ENCODE measurements at regions not wholly inside any gene's neighbourhood (a gene's known extent, or its start where the extent isn't known, plus 50 kb on each side); places are given as distances from the start of the nearest gene placed in this dataset.
"Not testable (repeated sequence)": the region's sequence is repeated elsewhere in the genome, so short reads cannot be mapped to it uniquely, and the experiment has no call there.

DNA sequence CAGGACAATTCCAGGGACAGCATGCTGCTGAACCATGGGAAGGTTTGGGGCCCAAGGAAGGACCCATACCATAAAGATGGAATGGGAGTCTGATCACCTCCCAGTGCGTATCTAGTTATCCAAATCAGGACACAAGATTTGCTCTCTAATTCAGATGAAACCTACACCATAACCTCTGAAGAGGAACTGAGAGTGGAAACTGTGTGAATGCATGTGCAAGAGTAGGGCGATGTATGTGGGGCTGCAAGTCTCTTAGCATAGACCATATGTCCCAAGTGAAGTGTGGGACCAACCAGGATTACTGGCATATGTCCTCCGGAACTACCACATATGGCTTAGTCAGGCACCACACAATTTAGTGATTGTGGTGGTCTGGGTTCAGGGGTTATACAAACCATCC lies 95.2 kb upstream of the RBMY1E start:
- H3K4me3 Mint-ChIP-seq; H3K27ac ChIP-seq (ENCODE audit: low read depth, low read length); H3K27me3 Mint-ChIP-seq; H3K36me3 ChIP-seq (ENCODE audit: control insufficient read depth in 2 of 3, insufficient read depth in 3 of 3, low read length in 3 of 3); intact Hi-C loops (cut with micrococcal nuclease); H3K9me3 Mint-ChIP-seq; H3K4me1 ChIP-seq (ENCODE audit: control insufficient read depth in 2 of 2, insufficient read depth in 2 of 2, low read length in 2 of 2); CTCF ChIA-PET; H3K4me1 Mint-ChIP-seq; H3K27ac Mint-ChIP-seq; ATAC-seq; H3K36me3 Mint-ChIP-seq; POLR2A ChIA-PET; H3K4me3 ChIP-seq (ENCODE audit: low read length); H3K27me3 ChIP-seq (ENCODE audit: control insufficient read depth in 2 of 2, insufficient read depth in 2 of 2, low read length in 2 of 2); DNase-seq; H3K9me3 ChIP-seq (ENCODE audit: control insufficient read depth in 2 of 3, low read length in 3 of 3): not testable (repeated sequence)

- H3K9me3 ChIP-seq (ENCODE audit: control insufficient read depth in 2 of 3, low read length in 3 of 3); H3K27me3 ChIP-seq (ENCODE audit: control insufficient read depth in 2 of 2, insufficient read depth in 2 of 2, low read length in 2 of 2); H3K4me3 ChIP-seq (ENCODE audit: low read length); H3K9me3 Mint-ChIP-seq; H3K27ac ChIP-seq (ENCODE audit: low read depth, low read length); ATAC-seq; H3K36me3 ChIP-seq (ENCODE audit: control insufficient read depth in 2 of 3, insufficient read depth in 3 of 3, low read length in 3 of 3); H3K4me3 Mint-ChIP-seq; H3K36me3 Mint-ChIP-seq; CTCF ChIA-PET; intact Hi-C loops (cut with micrococcal nuclease); H3K4me1 ChIP-seq (ENCODE audit: control insufficient read depth in 2 of 2, insufficient read depth in 2 of 2, low read length in 2 of 2); H3K27me3 Mint-ChIP-seq; DNase-seq; POLR2A ChIA-PET; H3K27ac Mint-ChIP-seq; H3K4me1 Mint-ChIP-seq: not testable (repeated sequence)
These were observed 83.3 kb upstream of the RBMY1E start for GRCh38 chrY:22001163-22001562.

GRCh38 chrY:21987222-21987621 lies 69.4 kb upstream of the RBMY1E start:
- H3K27ac ChIP-seq (ENCODE audit: low read depth, low read length); H3K36me3 ChIP-seq (ENCODE audit: control insufficient read depth in 2 of 3, insufficient read depth in 3 of 3, low read length in 3 of 3); intact Hi-C loops (cut with micrococcal nuclease); POLR2A ChIA-PET; H3K27me3 Mint-ChIP-seq; H3K4me1 ChIP-seq (ENCODE audit: control insufficient read depth in 2 of 2, insufficient read depth in 2 of 2, low read length in 2 of 2); H3K36me3 Mint-ChIP-seq; H3K27me3 ChIP-seq (ENCODE audit: control insufficient read depth in 2 of 2, insufficient read depth in 2 of 2, low read length in 2 of 2); CTCF ChIA-PET; H3K27ac Mint-ChIP-seq; H3K4me3 Mint-ChIP-seq; ATAC-seq; H3K4me1 Mint-ChIP-seq; DNase-seq; H3K9me3 ChIP-seq (ENCODE audit: control insufficient read depth in 2 of 3, low read length in 3 of 3); H3K4me3 ChIP-seq (ENCODE audit: low read length); H3K9me3 Mint-ChIP-seq: not testable (repeated sequence)

DNA sequence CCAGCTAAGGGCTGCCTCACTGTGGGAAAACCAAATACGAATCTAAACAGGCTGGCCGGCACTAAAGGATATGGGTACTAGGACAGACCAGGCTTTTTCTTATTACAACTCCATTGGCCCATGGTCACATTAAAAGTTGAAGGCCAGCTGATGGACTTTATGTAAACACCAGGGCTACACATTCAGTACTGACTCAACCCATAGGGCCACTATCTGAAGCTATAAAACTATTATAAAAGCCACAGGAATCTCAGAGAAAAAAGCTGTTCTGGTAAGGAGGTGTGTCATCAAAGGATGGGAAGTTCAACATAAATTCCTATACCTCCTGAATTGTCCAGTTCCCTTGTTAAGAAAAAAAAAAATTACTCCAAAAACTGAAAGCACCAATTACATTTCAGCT lies 63.1 kb upstream of the RBMY1E start:
- H3K36me3 Mint-ChIP-seq; H3K4me1 Mint-ChIP-seq; H3K9me3 ChIP-seq (ENCODE audit: control insufficient read depth in 2 of 3, low read length in 3 of 3); ATAC-seq; H3K4me1 ChIP-seq (ENCODE audit: control insufficient read depth in 2 of 2, insufficient read depth in 2 of 2, low read length in 2 of 2); H3K27ac ChIP-seq (ENCODE audit: low read depth, low read length); H3K9me3 Mint-ChIP-seq; H3K27me3 ChIP-seq (ENCODE audit: control insufficient read depth in 2 of 2, insufficient read depth in 2 of 2, low read length in 2 of 2); H3K4me3 Mint-ChIP-seq; CTCF ChIA-PET; H3K36me3 ChIP-seq (ENCODE audit: control insufficient read depth in 2 of 3, insufficient read depth in 3 of 3, low read length in 3 of 3); H3K4me3 ChIP-seq (ENCODE audit: low read length); H3K27me3 Mint-ChIP-seq; DNase-seq; H3K27ac Mint-ChIP-seq; POLR2A ChIA-PET; intact Hi-C loops (cut with micrococcal nuclease): not testable (repeated sequence)

DNA sequence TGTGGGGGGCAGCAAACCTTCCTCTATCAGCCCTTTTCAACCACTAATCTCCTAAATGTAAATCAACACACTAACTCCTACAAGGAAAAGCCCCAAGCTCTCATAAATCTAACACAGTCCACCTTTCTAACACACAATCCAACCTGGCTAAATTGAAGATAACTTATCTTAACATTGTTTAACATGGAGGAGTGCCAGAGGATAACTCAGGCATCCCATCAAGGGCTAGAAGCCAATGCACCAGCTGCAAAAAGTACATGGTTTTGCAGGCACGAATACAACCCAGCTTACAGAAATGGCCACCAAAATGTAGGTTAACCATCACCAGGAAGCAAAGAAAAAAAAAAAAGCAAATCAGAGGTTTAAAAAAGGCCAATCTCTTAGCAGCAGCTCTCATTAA lies 62.5 kb upstream of the RBMY1E start:
- DNase-seq; H3K36me3 ChIP-seq (ENCODE audit: control insufficient read depth in 2 of 3, insufficient read depth in 3 of 3, low read length in 3 of 3); H3K36me3 Mint-ChIP-seq; H3K27ac ChIP-seq (ENCODE audit: low read depth, low read length); H3K4me3 Mint-ChIP-seq; H3K27me3 Mint-ChIP-seq; POLR2A ChIA-PET; H3K9me3 ChIP-seq (ENCODE audit: control insufficient read depth in 2 of 3, low read length in 3 of 3); H3K4me3 ChIP-seq (ENCODE audit: low read length); intact Hi-C loops (cut with micrococcal nuclease); H3K4me1 ChIP-seq (ENCODE audit: control insufficient read depth in 2 of 2, insufficient read depth in 2 of 2, low read length in 2 of 2); H3K27me3 ChIP-seq (ENCODE audit: control insufficient read depth in 2 of 2, insufficient read depth in 2 of 2, low read length in 2 of 2); ATAC-seq; H3K4me1 Mint-ChIP-seq; H3K9me3 Mint-ChIP-seq; H3K27ac Mint-ChIP-seq; CTCF ChIA-PET: not testable (repeated sequence)

GRCh38 chrY:21979106-21979505 lies 61.3 kb upstream of the RBMY1E start:
- H3K27ac Mint-ChIP-seq; H3K9me3 ChIP-seq (ENCODE audit: control insufficient read depth in 2 of 3, low read length in 3 of 3); H3K27ac ChIP-seq (ENCODE audit: low read depth, low read length); H3K4me1 ChIP-seq (ENCODE audit: control insufficient read depth in 2 of 2, insufficient read depth in 2 of 2, low read length in 2 of 2); intact Hi-C loops (cut with micrococcal nuclease); H3K36me3 Mint-ChIP-seq; H3K4me3 Mint-ChIP-seq; H3K9me3 Mint-ChIP-seq; H3K4me3 ChIP-seq (ENCODE audit: low read length); H3K36me3 ChIP-seq (ENCODE audit: control insufficient read depth in 2 of 3, insufficient read depth in 3 of 3, low read length in 3 of 3); ATAC-seq; H3K27me3 Mint-ChIP-seq; POLR2A ChIA-PET; CTCF ChIA-PET; H3K27me3 ChIP-seq (ENCODE audit: control insufficient read depth in 2 of 2, insufficient read depth in 2 of 2, low read length in 2 of 2); H3K4me1 Mint-ChIP-seq: not testable (repeated sequence)
- DNase-seq, result peak in 1 of 9 donors; percentile 2

DNA sequence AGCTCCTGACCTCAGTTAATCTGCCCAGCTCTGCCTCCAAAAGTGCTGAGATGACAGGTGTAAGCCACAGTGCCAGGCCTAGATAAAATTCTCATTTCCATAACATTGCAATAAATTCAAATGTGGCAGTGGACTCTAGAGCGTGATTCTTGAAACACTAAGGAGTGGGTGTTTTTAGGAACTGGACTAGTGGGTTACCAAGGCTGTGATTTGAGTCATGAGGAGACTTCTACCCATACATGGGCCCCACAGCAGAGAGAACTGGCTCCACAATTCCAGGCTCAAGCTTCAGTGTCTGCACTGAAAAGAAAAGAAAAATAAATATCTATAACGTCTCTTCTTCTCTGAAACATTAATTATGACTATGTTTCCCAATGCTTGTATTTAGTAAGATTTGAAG lies 60.4 kb upstream of the RBMY1E start:
- H3K36me3 Mint-ChIP-seq; ATAC-seq; H3K36me3 ChIP-seq (ENCODE audit: control insufficient read depth in 2 of 3, insufficient read depth in 3 of 3, low read length in 3 of 3); H3K9me3 Mint-ChIP-seq; POLR2A ChIA-PET; H3K27ac Mint-ChIP-seq; DNase-seq; H3K27ac ChIP-seq (ENCODE audit: low read depth, low read length); intact Hi-C loops (cut with micrococcal nuclease); H3K4me1 Mint-ChIP-seq; H3K4me3 Mint-ChIP-seq; H3K27me3 ChIP-seq (ENCODE audit: control insufficient read depth in 2 of 2, insufficient read depth in 2 of 2, low read length in 2 of 2); H3K4me1 ChIP-seq (ENCODE audit: control insufficient read depth in 2 of 2, insufficient read depth in 2 of 2, low read length in 2 of 2); CTCF ChIA-PET; H3K27me3 Mint-ChIP-seq; H3K4me3 ChIP-seq (ENCODE audit: low read length); H3K9me3 ChIP-seq (ENCODE audit: control insufficient read depth in 2 of 3, low read length in 3 of 3): not testable (repeated sequence)

Data from naive thymus-derived CD4-positive, alpha-beta T cell (primary cell).